ENCODE measurements at regions not wholly inside any gene's neighbourhood (a gene's known extent, or its start where the extent isn't known, plus 50 kb on each side); places are given as distances from the start of the nearest gene placed in this dataset.

DNA sequence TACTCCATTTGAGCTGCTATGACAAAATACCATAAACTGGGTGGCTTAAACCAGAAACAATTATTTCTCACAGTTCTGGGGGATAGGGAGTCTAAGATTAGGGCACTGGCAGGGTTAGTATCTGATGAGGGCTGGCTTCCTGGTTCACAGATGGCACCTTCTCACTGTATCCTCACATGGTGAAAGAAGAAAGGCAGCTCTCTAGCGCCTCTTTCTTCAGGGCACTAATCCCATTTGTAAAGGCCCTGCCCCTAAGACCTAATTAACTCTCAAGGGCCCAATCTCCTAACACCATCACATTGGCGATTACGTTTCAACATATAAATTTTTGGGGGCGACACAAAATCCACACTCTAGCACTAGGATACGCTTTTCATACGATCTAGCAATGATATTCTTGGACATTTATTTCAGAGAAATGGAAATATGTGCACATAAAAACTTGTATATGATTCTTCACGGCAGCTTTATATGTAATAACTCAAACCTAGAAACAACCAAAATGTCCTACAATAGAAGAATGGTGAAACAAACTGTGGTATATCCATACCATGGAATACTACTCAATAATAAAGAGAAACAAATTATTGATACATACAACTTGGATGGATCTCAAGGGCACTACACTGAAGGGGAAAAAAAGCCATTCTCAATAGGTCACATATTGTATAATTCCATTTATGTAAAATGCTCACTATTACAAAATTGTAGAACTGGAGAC is 111.0 kb downstream of the BCL2L11 start:
- peaks cover 25% of the 10 kb centered on the region for H3F3A ChIP-seq (ENCODE audit: insufficient read depth)
- peaks cover 10% of the 10 kb centered on the region; the same call in 1 of the 2 replicates for H3K79me2 ChIP-seq (ENCODE audit: insufficient read depth)
- TF ChIP-seq EZH2 (IDR thresholded peaks at IDR 0.05; ENCODE audit: insufficient read depth, poor library complexity, severe bottlenecking) (no peak), EZH2phosphoT487 (IDR thresholded peaks at IDR 0.05; ENCODE audit: insufficient read depth, low read depth) (no peak)
- no peak overlapping the region for H3K27ac ChIP-seq
- H3K9me3 ChIP-seq (ENCODE audit: low read depth) = no peaks in the 10 kb centered on the region
- no peak overlapping the region for H2AFZ ChIP-seq
- no peak overlapping the region for H3K4me2 ChIP-seq (ENCODE audit: unreplicated experiment)
- peaks cover 20% of the 10 kb centered on the region for H3K4me1 ChIP-seq (ENCODE audit: insufficient read depth)
- H3K9me2 ChIP-seq (ENCODE audit: insufficient read depth) = no peaks in the 10 kb centered on the region
- no peak overlapping the region for H3K4me3 ChIP-seq
- in situ Hi-C loops (cut with MboI) = no loop called here
- peaks cover 6% of the 10 kb centered on the region; the same call in 1 of the 2 replicates for H3K36me3 ChIP-seq (ENCODE audit: low read depth)
- WGBS, 2 experiments (ENCODE audit: low coverage in 1 of 2, low lambda C conversion rate in 2 of 2, missing lambda C conversion rate in 2 of 2) = 93 to 95% methylated on average over 7 of the region's 7 CpGs
- no peaks in the 10 kb centered on the region for H3K27me3 ChIP-seq (replicated peaks; ENCODE audit: insufficient read depth)
- no peak overlapping the region for H3K9ac ChIP-seq
- DNase-seq = no peak
- H4K20me1 ChIP-seq (ENCODE audit: insufficient read depth) = no peaks in the 10 kb centered on the region

- H2AFZ ChIP-seq = no peak overlapping the region
- DNase-seq = no peak
These were observed 114.7 kb downstream of the BCL2L11 start for GRCh38 chr2:111235192-111236015.

GRCh38 chr2:111236025-111236424 is 115.3 kb downstream of the BCL2L11 start:
- no peak for TF ChIP-seq EZH2phosphoT487 (IDR thresholded peaks at IDR 0.05; ENCODE audit: insufficient read depth, low read depth)
- no peak for TF ChIP-seq EZH2 (IDR thresholded peaks at IDR 0.05; ENCODE audit: insufficient read depth, poor library complexity, severe bottlenecking)
- H4K20me1 ChIP-seq (ENCODE audit: insufficient read depth) = no peaks in the 10 kb centered on the region
- H3K9ac ChIP-seq = no peak overlapping the region
- H3F3A ChIP-seq (ENCODE audit: insufficient read depth) = 0 out of 2 replicates have a peak, but pooled peaks cover 4% of the 10 kb centered on the region
- DNase-seq = no peak
- no peak overlapping the region for H3K4me3 ChIP-seq
- no peak overlapping the region for H3K4me2 ChIP-seq (ENCODE audit: unreplicated experiment)
- H3K27me3 ChIP-seq (replicated peaks; ENCODE audit: insufficient read depth) = no peaks in the 10 kb centered on the region
- H3K9me3 ChIP-seq (ENCODE audit: low read depth) = no peaks in the 10 kb centered on the region
- peaks cover 10% of the 10 kb centered on the region; the same call in 1 of the 2 replicates for H3K79me2 ChIP-seq (ENCODE audit: insufficient read depth)
- no peaks in the 10 kb centered on the region for H3K9me2 ChIP-seq (ENCODE audit: insufficient read depth)
- no peaks in the 10 kb centered on the region for H3K4me1 ChIP-seq (ENCODE audit: insufficient read depth)
- in situ Hi-C loops (cut with MboI) = no loop called here
- H3K27ac ChIP-seq = no peak overlapping the region
- H2AFZ ChIP-seq = no peak overlapping the region
- H3K36me3 ChIP-seq (ENCODE audit: low read depth) = no peaks in the 10 kb centered on the region
- 51 to 60% methylated on average over 3 of the region's 3 CpGs for WGBS, 2 experiments (ENCODE audit: low coverage in 1 of 2, low lambda C conversion rate in 2 of 2, missing lambda C conversion rate in 2 of 2)

More at GRCh38 chr2:111235192-111236015, 114.7 kb downstream of the BCL2L11 start:
- no peak overlapping the region for H3K4me2 ChIP-seq (ENCODE audit: unreplicated experiment)
- H3F3A ChIP-seq (ENCODE audit: insufficient read depth) = 0 out of 2 replicates have a peak, but pooled peaks cover 4% of the 10 kb centered on the region
- in situ Hi-C loops (cut with MboI) = no loop called here
- no peak overlapping the region for H3K9ac ChIP-seq
- H4K20me1 ChIP-seq (ENCODE audit: insufficient read depth) = no peaks in the 10 kb centered on the region
- H3K27me3 ChIP-seq (replicated peaks; ENCODE audit: insufficient read depth) = no peaks in the 10 kb centered on the region
- no peaks in the 10 kb centered on the region for H3K9me3 ChIP-seq (ENCODE audit: low read depth)
- peaks cover 13% of the 10 kb centered on the region; the same call in 1 of the 2 replicates for H3K79me2 ChIP-seq (ENCODE audit: insufficient read depth)
- H3K36me3 ChIP-seq (ENCODE audit: low read depth) = no peaks in the 10 kb centered on the region
- no peak overlapping the region for H3K4me3 ChIP-seq
- 61 to 65% methylated on average over 13 of the region's 13 CpGs for WGBS, 2 experiments (ENCODE audit: low coverage in 1 of 2, low lambda C conversion rate in 2 of 2, missing lambda C conversion rate in 2 of 2)
- no peaks in the 10 kb centered on the region for H3K9me2 ChIP-seq (ENCODE audit: insufficient read depth)
- no peak for TF ChIP-seq EZH2 (IDR thresholded peaks at IDR 0.05; ENCODE audit: insufficient read depth, poor library complexity, severe bottlenecking)
- TF ChIP-seq EZH2phosphoT487 (IDR thresholded peaks at IDR 0.05; ENCODE audit: insufficient read depth, low read depth) = no peak
- H3K27ac ChIP-seq = no peak overlapping the region
- no peaks in the 10 kb centered on the region for H3K4me1 ChIP-seq (ENCODE audit: insufficient read depth)

GRCh38 chr2:111238296-111238695 is 117.6 kb downstream of the BCL2L11 start:
- DNase-seq = no peak

More at GRCh38 chr2:111238296-111238695, 117.6 kb downstream of the BCL2L11 start:
- Histone ChIP-seq H3K9me3 (ENCODE audit: low read depth) (no peaks in the 10 kb centered on the region), H3K9ac (no peak overlapping the region), H2AFZ (no peak overlapping the region), H3K27ac (no peak overlapping the region), H3K79me2 (ENCODE audit: insufficient read depth) (peaks cover 8% of the 10 kb centered on the region), H3K27me3 (replicated peaks; ENCODE audit: insufficient read depth) (no peaks in the 10 kb centered on the region), H3K4me1 (ENCODE audit: insufficient read depth) (no peaks in the 10 kb centered on the region), H3F3A (ENCODE audit: insufficient read depth) (no peaks in the 10 kb centered on the region), H3K36me3 (ENCODE audit: low read depth) (no peaks in the 10 kb centered on the region), H3K9me2 (ENCODE audit: insufficient read depth) (no peaks in the 10 kb centered on the region), H4K20me1 (ENCODE audit: insufficient read depth) (no peaks in the 10 kb centered on the region), H3K4me3 (no peak overlapping the region), H3K4me2 (ENCODE audit: unreplicated experiment) (no peak overlapping the region)
- 89 to 94% methylated on average over 2 of the region's 2 CpGs for WGBS, 2 experiments (ENCODE audit: low coverage in 1 of 2, low lambda C conversion rate in 2 of 2, missing lambda C conversion rate in 2 of 2)
- no peak for TF ChIP-seq EZH2phosphoT487 (IDR thresholded peaks at IDR 0.05; ENCODE audit: insufficient read depth, low read depth)
- TF ChIP-seq EZH2 (IDR thresholded peaks at IDR 0.05; ENCODE audit: insufficient read depth, poor library complexity, severe bottlenecking) = no peak
- in situ Hi-C loops (cut with MboI) = no loop called here

Data from GM23248 (cell line).